Endothelial cell of umbilical vein (primary cell): ENCODE measurements at regions not wholly inside any gene's neighbourhood (a gene's known extent, or its start where the extent isn't known, plus 50 kb on each side); places are given as distances from the start of the nearest gene placed in this dataset.

Experiments
- BruUV-seq: library from RNA; stranded (reverse); fragments of 400-500 nt; replicated peaks from 2 replicates; lab custom pipeline; 2021; lab: Mats Ljungman, UMichigan
- CTCF ChIA-PET: fragments of 300-600, 350-600 bp; sonication (Branson Sonifier 250); formaldehyde crosslinking; loops from one replicate; lab custom pipeline; 2021; ENCODE audit warnings: antibody characterized with exemption, inconsistent platforms; lab: Charles Lee
- POLR2A ChIA-PET: fragments of 300-600, 350-600 bp; sonication (Branson Sonifier 250); formaldehyde crosslinking; loops from one replicate; lab custom pipeline; 2021; ENCODE audit warnings: antibody characterized with exemption, inconsistent platforms; lab: Charles Lee
- DNase-seq: peaks from one replicate; pipeline ENCODE4 v3.0.0-alpha.2; 2011; ENCODE audit warnings: low read depth, low spot score
- FAIRE-seq: peaks from 2 replicates; lab custom pipeline; 2011; peaks lifted over from hg19 to GRCh38; lab: Jason Lieb, UNC
- H2AFZ ChIP-seq: 2 replicates; pipeline ENCODE4 v1.6.0; 2012; ENCODE audit warnings: low read depth, low read length, control low read depth, inconsistent platforms
- H3K27ac ChIP-seq: 2 replicates; pipeline ENCODE4 v1.5.1; 2011; ENCODE audit warnings: low read depth, mild to moderate bottlenecking, control low read depth, low read length, moderate library complexity; ENCODE audit not compliant: insufficient read depth
- H3K27me3 ChIP-seq, 2 experiments: 2 replicates each; pipeline versions ENCODE4 v1.6.0 to v1.6.1; 2011; ENCODE audit warnings: low read length in 2 of 2, mixed read lengths in 1 of 2; ENCODE audit not compliant: control insufficient read depth in 2 of 2, insufficient read depth in 2 of 2
- H3K36me3 ChIP-seq, 2 experiments: 2 replicates in 1 of 2; 3 replicates in 1 of 2; pipeline ENCODE4 v1.5.1; 2011; ENCODE audit warnings: low read length in 2 of 2, mild to moderate bottlenecking in 1 of 2, moderate library complexity in 1 of 2; ENCODE audit not compliant: control insufficient read depth in 2 of 2, insufficient read depth in 2 of 2; ENCODE audit errors: extremely low read depth in 1 of 2
- H3K4me1 ChIP-seq: 3 replicates; pipeline ENCODE4 v1.5.1; 2011; ENCODE audit warnings: mild to moderate bottlenecking, low read length; ENCODE audit not compliant: control insufficient read depth, insufficient read depth; ENCODE audit errors: extremely low read depth
- H3K4me2 ChIP-seq: 2 replicates; pipeline ENCODE4 v1.6.1; 2011; ENCODE audit warnings: low read length, control low read depth, mixed read lengths; ENCODE audit not compliant: insufficient read depth
- H3K4me3 ChIP-seq, 3 experiments: fragments of 200-600 bp in 1 of 3; sonication (generic), shearing (Covaris generic) in 1 of 3; replicated peaks in 1 of 3; 2 replicates each; pipeline ENCODE4 v1.5.1; 2011 to 2016; ENCODE audit warnings: control low read depth in 3 of 3, low read length in 3 of 3, mild to moderate bottlenecking in 2 of 3, inconsistent platforms in 1 of 3, low read depth in 1 of 3, moderate library complexity in 1 of 3; ENCODE audit not compliant: insufficient read depth in 1 of 3
- H3K79me2 ChIP-seq: 2 replicates; pipeline ENCODE4 v1.6.0; 2012; ENCODE audit warnings: low read length, inconsistent platforms; ENCODE audit not compliant: control insufficient read depth, insufficient read depth
- H3K9ac ChIP-seq: replicated peaks from 2 replicates; pipeline ENCODE3; 2011; ENCODE audit warnings: low read length, control low read depth; ENCODE audit not compliant: insufficient read depth; ENCODE audit errors: extremely low read depth
- H3K9me1 ChIP-seq: replicated peaks from 3 replicates; pipeline ENCODE4 v1.6.0; 2011; ENCODE audit warnings: mild to moderate bottlenecking, low read length; ENCODE audit not compliant: control insufficient read depth, insufficient read depth; ENCODE audit errors: extremely low read depth
- H3K9me3 ChIP-seq: replicated peaks from 2 replicates; pipeline ENCODE4 v1.5.1; 2012; ENCODE audit warnings: low read length, inconsistent platforms; ENCODE audit not compliant: control insufficient read depth, insufficient read depth
- H4K20me1 ChIP-seq: replicated peaks from 2 replicates; pipeline ENCODE3; 2011; ENCODE audit warnings: mild to moderate bottlenecking, low read length; ENCODE audit not compliant: control insufficient read depth, insufficient read depth; ENCODE audit errors: extremely low read depth
- EZH2 ChIP-seq: IDR thresholded peaks from 2 replicates; pipeline ENCODE4 v1.6.1; 2012; ENCODE audit warnings: borderline replicate concordance, low read depth, mild to moderate bottlenecking, moderate library complexity, low read length, inconsistent platforms; ENCODE audit not compliant: severe bottlenecking
- FOS ChIP-seq: IDR thresholded peaks from 2 replicates; pipeline ENCODE4 v1.6.1; 2011; ENCODE audit warnings: mild to moderate bottlenecking, low read length, moderate library complexity, borderline replicate concordance; ENCODE audit not compliant: insufficient read depth
- GATA2 ChIP-seq: IDR thresholded peaks from 2 replicates; pipeline ENCODE4 v1.7.0; 2011; ENCODE audit warnings: low read depth, mild to moderate bottlenecking, moderate library complexity, mixed read lengths, low read length; ENCODE audit not compliant: insufficient read length, insufficient read depth
- JUN ChIP-seq: IDR thresholded peaks from 2 replicates; pipeline ENCODE4 v1.6.1; 2011; ENCODE audit warnings: borderline replicate concordance, low read depth; ENCODE audit not compliant: insufficient read length, insufficient read depth
- MYC ChIP-seq: IDR thresholded peaks from one replicate; pipeline ENCODE4 v1.6.1; 2011; ENCODE audit warnings: mild to moderate bottlenecking, low read depth, low read length
- POLR2A ChIP-seq: IDR thresholded peaks from 2 replicates; pipeline ENCODE4 v1.6.1; 2012; ENCODE audit warnings: low read depth, mild to moderate bottlenecking, control low read depth, low read length
- POLR2AphosphoS5 ChIP-seq: IDR thresholded peaks from 2 replicates; pipeline ENCODE4 v1.6.1; 2012; ENCODE audit warnings: low read depth, mild to moderate bottlenecking, control low read depth, low read length, moderate library complexity; ENCODE audit not compliant: insufficient read depth
- dilution Hi-C: fragments of 300-500 bp; cut with MboI; formaldehyde crosslinking; loops from one replicate; pipeline ENCODE4 v1.15.0; 2019; ENCODE audit warnings: low sequenced_read_pairs; ENCODE audit not compliant: extremely low pct_ligation_motif_present
- intact Hi-C: fragments of 100-400 bp; cut with micrococcal nuclease; formaldehyde crosslinking; loops from one replicate; pipeline ENCODE4 v1.10.0; 2022
- TF ChIP-seq, protein P1 (sequence below), 2 donors: IDR thresholded peaks; 1 replicate in 1 of 2; 2 replicates in 1 of 2; pipeline ENCODE4 v1.5.1; 2011; ENCODE audit warnings: low read length in 2 of 2, mild to moderate bottlenecking in 2 of 2, moderate library complexity in 2 of 2, control low read depth in 1 of 2, inconsistent platforms in 1 of 2, low read depth in 1 of 2; ENCODE audit not compliant: insufficient read depth in 1 of 2; ENCODE audit errors: extremely low read depth in 1 of 2
- TF ChIP-seq, protein P2 (sequence below): IDR thresholded peaks from 2 replicates; pipeline ENCODE4 v1.6.1; 2011; ENCODE audit not compliant: insufficient read depth, insufficient read length

DNA sequence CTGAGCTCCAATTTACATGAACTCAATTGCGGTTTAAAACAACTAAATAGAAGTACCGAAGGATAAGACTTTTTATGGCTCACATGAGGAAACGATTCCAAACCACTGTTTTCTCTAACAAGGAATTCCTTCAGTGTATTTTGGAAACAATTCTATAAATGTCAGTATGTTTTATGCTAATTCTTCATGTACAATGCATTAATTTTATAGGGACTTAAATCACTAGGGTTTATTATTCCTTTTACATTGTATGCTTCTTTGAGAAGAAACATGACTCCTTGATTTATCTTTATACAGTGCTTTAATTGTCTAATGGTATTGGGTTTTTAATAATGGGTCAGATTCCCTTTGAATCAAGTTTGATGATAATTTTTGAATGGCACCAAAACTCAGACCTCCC lies 566.8 kb downstream of the EPHA4 start:
- Histone ChIP-seq H3K79me2 (no peaks in the 10 kb centered on the region), H3K4me3 (no peak overlapping the region), H3K4me1 (no peaks in the 10 kb centered on the region), H3K9me3 (no peaks in the 10 kb centered on the region), H3K36me3 (no peaks in the 10 kb centered on the region), H2AFZ (no peak overlapping the region), H3K27ac (no peak overlapping the region), H3K4me2 (no peak overlapping the region), H4K20me1 (no peaks in the 10 kb centered on the region), H3K9ac (no peak overlapping the region), H3K27me3 (no peaks in the 10 kb centered on the region), H3K9me1 (no peaks in the 10 kb centered on the region)
- DNase-seq (no peak), FAIRE-seq (no peak)
- CTCF ChIA-PET: interaction anchor here (0.5 kb wide), 1 partner anchor 223 kb away, joined by 3 read pairs; no protein-coding TSS in a partner anchor
- dilution Hi-C loops: no loop called here
- no TSS peak for BruUV-seq
- POLR2A ChIA-PET: no interaction called here
- intact Hi-C loops: no loop called here
- TF ChIP-seq, protein P1, sequence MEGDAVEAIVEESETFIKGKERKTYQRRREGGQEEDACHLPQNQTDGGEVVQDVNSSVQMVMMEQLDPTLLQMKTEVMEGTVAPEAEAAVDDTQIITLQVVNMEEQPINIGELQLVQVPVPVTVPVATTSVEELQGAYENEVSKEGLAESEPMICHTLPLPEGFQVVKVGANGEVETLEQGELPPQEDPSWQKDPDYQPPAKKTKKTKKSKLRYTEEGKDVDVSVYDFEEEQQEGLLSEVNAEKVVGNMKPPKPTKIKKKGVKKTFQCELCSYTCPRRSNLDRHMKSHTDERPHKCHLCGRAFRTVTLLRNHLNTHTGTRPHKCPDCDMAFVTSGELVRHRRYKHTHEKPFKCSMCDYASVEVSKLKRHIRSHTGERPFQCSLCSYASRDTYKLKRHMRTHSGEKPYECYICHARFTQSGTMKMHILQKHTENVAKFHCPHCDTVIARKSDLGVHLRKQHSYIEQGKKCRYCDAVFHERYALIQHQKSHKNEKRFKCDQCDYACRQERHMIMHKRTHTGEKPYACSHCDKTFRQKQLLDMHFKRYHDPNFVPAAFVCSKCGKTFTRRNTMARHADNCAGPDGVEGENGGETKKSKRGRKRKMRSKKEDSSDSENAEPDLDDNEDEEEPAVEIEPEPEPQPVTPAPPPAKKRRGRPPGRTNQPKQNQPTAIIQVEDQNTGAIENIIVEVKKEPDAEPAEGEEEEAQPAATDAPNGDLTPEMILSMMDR (IDR thresholded peaks at IDR 0.05; ENCODE audit: extremely low read depth in 1 of 2, insufficient read depth in 1 of 2, low read depth in 1 of 2, low read length in 2 of 2): no peak
- no peak for TF ChIP-seq EZH2
- no peak for TF ChIP-seq MYC
- no peak for TF ChIP-seq POLR2AphosphoS5
- TF ChIP-seq, protein P2, sequence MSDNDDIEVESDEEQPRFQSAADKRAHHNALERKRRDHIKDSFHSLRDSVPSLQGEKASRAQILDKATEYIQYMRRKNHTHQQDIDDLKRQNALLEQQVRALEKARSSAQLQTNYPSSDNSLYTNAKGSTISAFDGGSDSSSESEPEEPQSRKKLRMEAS: no peak
- no peak for TF ChIP-seq POLR2A
- TF ChIP-seq FOS: no peak
- TF ChIP-seq GATA2: no peak
- no peak for TF ChIP-seq JUN
